Tibial artery (tissue), 4 donors: ENCODE measurements at regions not wholly inside any gene's neighbourhood (a gene's known extent, or its start where the extent isn't known, plus 50 kb on each side); places are given as distances from the start of the nearest gene placed in this dataset.

Experiments
- DNase-seq, 2 donors: peaks; one replicate each; pipeline ENCODE4 v3.0.0-alpha.2; 2019
- H3K27ac ChIP-seq, 2 donors: fragments of 200-600 bp; sonication (generic) in 1 of 2; 1 replicate in 1 of 2; 2 replicates in 1 of 2; pipeline ENCODE4 v1.5.1; 2018 to 2019; ENCODE audit warnings: mild to moderate bottlenecking in 1 of 2
- H3K27me3 ChIP-seq, 2 donors: fragments of 200-600 bp; sonication (generic) in 1 of 2; one replicate each; pipeline versions ENCODE4 v1.5.1 to v1.6.0; 2016 to 2019
- H3K36me3 ChIP-seq, 3 donors: fragments of 200-600 bp; sonication (generic) in 2 of 3; one replicate each; pipeline ENCODE4 v1.5.1; 2016 to 2019; ENCODE audit warnings: mild to moderate bottlenecking in 2 of 3
- H3K4me1 ChIP-seq, 4 donors: fragments of 200-600 bp; sonication (generic) in 2 of 4; 1 replicate in 3 of 4; 2 replicates in 1 of 4; pipeline ENCODE4 v1.5.1; 2016 to 2019
- H3K4me3 ChIP-seq, 2 donors: fragments of 200-600 bp; sonication (generic) in 1 of 2; 1 replicate in 1 of 2; 2 replicates in 1 of 2; pipeline ENCODE4 v1.5.1; 2018 to 2019; ENCODE audit warnings: mild to moderate bottlenecking in 2 of 2
- H3K9me3 ChIP-seq, 3 donors: fragments of 200-600 bp; sonication (generic) in 1 of 3; one replicate each; pipeline ENCODE4 v1.5.1; 2016 to 2019
- CTCF ChIP-seq, 2 experiments: fragments of 200-600 bp in 1 of 2; fragments of 450-650 bp in 1 of 2; IDR thresholded peaks; one replicate each; pipeline ENCODE4 v1.5.1; 2017 to 2019; ENCODE audit warnings: antibody characterized with exemption in 2 of 2, mild to moderate bottlenecking in 1 of 2, moderate library complexity in 1 of 2
- intact Hi-C: fragments of 100-400 bp; cut with DNase I; formaldehyde crosslinking; loops from one replicate; pipeline ENCODE4 v1.15.0; 2023; ENCODE audit warnings: low total_unique reads

DNA sequence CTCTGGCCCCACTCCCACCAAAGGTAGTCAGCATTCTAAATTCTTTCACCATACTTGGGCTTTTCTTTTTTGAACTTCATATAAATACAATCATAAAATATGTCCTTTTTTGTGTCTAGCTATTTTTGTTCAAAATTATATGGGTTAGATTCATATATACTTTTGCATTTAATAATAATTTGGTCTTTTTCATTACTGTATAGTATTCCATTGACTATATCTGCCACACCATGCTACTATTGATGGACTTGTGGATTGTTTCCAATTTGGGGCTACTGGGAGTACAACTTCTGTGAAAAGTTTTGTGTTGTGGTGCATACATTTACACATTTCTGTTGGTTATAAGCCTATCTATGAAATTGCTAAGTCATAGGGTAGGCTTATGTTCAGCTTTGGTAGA, 85.7 kb downstream of the GLUL start:
- peaks cover 0 to 2% of the 10 kb centered on the region in 2 donors for H3K27me3 ChIP-seq
- no peak for TF ChIP-seq CTCF (IDR thresholded peaks at IDR 0.05)
- no peaks in the 10 kb centered on the region for H3K9me3 ChIP-seq
- intact Hi-C loops, result no loop called here
- H3K4me3 ChIP-seq, result no peak overlapping the region
- DNase-seq, result no peak
- H3K4me1 ChIP-seq, result peaks cover 0 to 18% (median 0%) of the 10 kb centered on the region in 4 donors
- H3K27ac ChIP-seq, result no peak overlapping the region
- H3K36me3 ChIP-seq, result no peaks in the 10 kb centered on the region

- Histone ChIP-seq H3K4me3 (no peak overlapping the region), H3K9me3 (no peaks in the 10 kb centered on the region), H3K27ac (peak overlapping the region in 1 of 2 donors; percentile 54), H3K4me1 (peaks cover 0 to 18% (median 0%) of the 10 kb centered on the region in 4 donors), H3K36me3 (no peaks in the 10 kb centered on the region), H3K27me3 (no peaks in the 10 kb centered on the region)
- DNase-seq, result no peak
- intact Hi-C loops, result no loop called here
- no peak for TF ChIP-seq CTCF (IDR thresholded peaks at IDR 0.05)
These were observed 87.0 kb downstream of the GLUL start for GRCh38 chr1:182304627-182305026.

GRCh38 chr1:182304218-182304617, 87.4 kb downstream of the GLUL start:
- peak overlapping the region in 1 of 2 donors; percentile 54 for H3K27ac ChIP-seq
- peaks cover 0 to 18% (median 0%) of the 10 kb centered on the region in 4 donors for H3K4me1 ChIP-seq
- no peaks in the 10 kb centered on the region for H3K9me3 ChIP-seq
- DNase-seq, result no peak
- no peaks in the 10 kb centered on the region for H3K27me3 ChIP-seq
- no peak for TF ChIP-seq CTCF (IDR thresholded peaks at IDR 0.05)
- no peak overlapping the region for H3K4me3 ChIP-seq
- intact Hi-C loops, result no loop called here
- no peaks in the 10 kb centered on the region for H3K36me3 ChIP-seq

- DNase-seq, result no peak
- no peak overlapping the region for H3K4me3 ChIP-seq
- no peaks in the 10 kb centered on the region for H3K27me3 ChIP-seq
- intact Hi-C loops, result no loop called here
- no peak for TF ChIP-seq CTCF (IDR thresholded peaks at IDR 0.05)
- peaks cover 0 to 18% (median 0%) of the 10 kb centered on the region in 4 donors for H3K4me1 ChIP-seq
- H3K9me3 ChIP-seq, result no peaks in the 10 kb centered on the region
- H3K27ac ChIP-seq, result peak overlapping the region in 1 of 2 donors; percentile 54
- H3K36me3 ChIP-seq, result no peaks in the 10 kb centered on the region
These were observed 87.8 kb downstream of the GLUL start for GRCh38 chr1:182303778-182304177.

GRCh38 chr1:182301467-182302198, 90.0 kb downstream of the GLUL start:
- no peak overlapping the region for H3K27ac ChIP-seq
- H3K36me3 ChIP-seq, result no peaks in the 10 kb centered on the region
- H3K4me3 ChIP-seq, result no peak overlapping the region
- intact Hi-C loops, result no loop called here
- peaks cover 0 to 33% (median 3%) of the 10 kb centered on the region in 4 donors for H3K4me1 ChIP-seq
- H3K9me3 ChIP-seq, result no peaks in the 10 kb centered on the region
- no peak for DNase-seq
- no peak for TF ChIP-seq CTCF (IDR thresholded peaks at IDR 0.05)
- no peaks in the 10 kb centered on the region for H3K27me3 ChIP-seq
